Peyer's patch (tissue), 4 donors: ENCODE measurements at regions not wholly inside any gene's neighbourhood (a gene's known extent, or its start where the extent isn't known, plus 50 kb on each side); places are given as distances from the start of the nearest gene placed in this dataset.

Experiments used
- CTCF ChIP-seq, 6 experiments: fragments of 450-650 bp in 4 of 6; fragments of 200-600 bp in 2 of 6; sonication (generic) in 1 of 6; IDR thresholded peaks; one replicate each; pipeline ENCODE4 v1.5.1; 2017 to 2019; ENCODE audit warnings: antibody characterized with exemption in 6 of 6, mild to moderate bottlenecking in 3 of 6, moderate library complexity in 1 of 6
- POLR2A ChIP-seq, 2 donors: fragments of 450-650 bp; IDR thresholded peaks; one replicate each; pipeline ENCODE4 v1.5.1; 2017; ENCODE audit warnings: antibody characterized with exemption in 2 of 2, mild to moderate bottlenecking in 2 of 2, moderate library complexity in 2 of 2

- TF ChIP-seq POLR2A (IDR thresholded peaks at IDR 0.05) = no peak
- TF ChIP-seq CTCF (IDR thresholded peaks at IDR 0.05) = no peak
These were observed 160.4 kb upstream of the TET2 start for GRCh38 chr4:104986306-104986705.
